GM18511 (cell line): ENCODE measurements at regions not wholly inside any gene's neighbourhood (a gene's known extent, or its start where the extent isn't known, plus 50 kb on each side); places are given as distances from the start of the nearest gene placed in this dataset.

ENCODE experiments used
- ATAC-seq: cut with Tn5 transposase; IDR thresholded peaks from one replicate; pipeline ENCODE4 v1.9.1; 2021; ENCODE audit warnings: mild to moderate bottlenecking, moderate library complexity; ENCODE audit not compliant: unreplicated experiment

DNA sequence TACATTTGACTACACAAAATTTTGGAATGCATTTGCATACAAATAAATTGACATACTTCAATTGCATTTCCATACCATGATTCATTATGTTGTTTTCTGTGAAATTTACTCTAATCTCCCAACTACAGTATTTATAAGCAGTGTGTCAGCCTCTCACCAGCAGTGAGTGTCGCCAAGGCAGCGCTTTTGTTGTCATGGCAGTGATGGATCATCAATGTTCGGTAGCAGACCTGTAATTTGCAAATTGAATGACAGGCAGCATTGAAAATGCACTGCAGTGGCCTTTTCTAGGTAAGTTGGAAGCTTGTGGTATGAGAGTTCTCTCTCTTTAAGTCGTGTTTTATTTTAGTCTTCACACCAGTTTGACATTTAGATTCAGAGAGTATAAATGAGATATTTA, 534.1 kb downstream of the PCDH17 start:
- no peak for ATAC-seq

- no peak for ATAC-seq
Observed at GRCh38 chr13:58181111-58181510, 549.6 kb downstream of the PCDH17 start.

DNA sequence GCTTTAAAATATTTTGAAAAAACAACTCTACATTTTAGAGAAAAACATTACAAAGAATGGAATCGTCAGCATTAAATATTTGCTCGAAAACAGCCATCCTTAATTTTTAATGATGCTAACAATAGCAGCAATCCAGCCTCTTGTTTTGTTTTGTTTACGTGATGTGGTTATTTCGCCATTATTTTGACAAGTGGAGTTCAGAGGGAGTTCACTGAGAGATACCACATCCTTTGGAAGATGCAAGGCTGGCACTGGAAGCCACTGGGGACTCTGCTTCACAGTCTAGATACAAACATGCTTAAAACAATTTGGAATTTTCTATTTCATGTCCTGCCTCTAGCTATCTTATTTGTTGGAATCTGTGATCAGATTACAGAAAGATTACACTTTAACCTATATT, 556.3 kb downstream of the PCDH17 start:
- no peak for ATAC-seq

DNA sequence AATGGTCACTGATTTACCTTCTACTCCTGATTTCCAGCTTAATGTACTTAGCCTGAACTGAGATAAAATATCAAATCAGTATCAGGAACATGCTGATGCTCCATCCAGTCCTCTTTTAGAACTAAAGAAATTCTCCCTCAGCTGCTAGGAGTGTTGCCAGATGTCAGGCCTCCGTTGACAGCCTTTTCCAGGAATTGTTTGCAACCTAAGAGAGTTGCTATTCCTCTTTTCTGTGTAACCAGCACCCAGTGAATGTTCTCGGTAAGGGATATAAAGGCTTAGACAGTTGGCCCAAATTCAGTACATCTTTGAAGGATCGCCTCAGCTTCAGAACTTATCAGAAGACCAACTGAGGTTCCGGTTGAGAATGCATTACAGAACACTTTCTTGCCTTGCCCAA, 559.0 kb downstream of the PCDH17 start:
- ATAC-seq: no peak

DNA sequence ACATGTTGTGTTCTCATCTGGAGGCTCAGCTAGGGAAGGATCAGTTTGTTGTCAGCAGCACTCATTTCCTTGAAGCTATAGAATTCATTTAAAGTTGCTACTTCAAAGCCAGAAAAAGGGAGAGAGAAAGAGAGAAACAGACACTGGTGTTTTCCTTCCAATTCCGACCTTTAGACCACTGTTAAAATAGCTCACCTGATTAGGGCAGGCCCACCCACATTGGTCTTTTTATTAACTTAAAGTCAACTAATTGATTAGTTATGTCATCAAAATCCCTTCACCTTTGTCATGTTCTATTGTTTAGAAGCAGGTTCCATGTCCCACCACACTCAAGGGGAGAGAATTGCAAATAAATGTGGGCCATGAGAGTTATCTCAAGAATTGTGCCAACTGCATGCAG, 560.2 kb downstream of the PCDH17 start:
- no peak for ATAC-seq

GRCh38 chr13:58202099-58202498, 570.6 kb downstream of the PCDH17 start:
- no peak for ATAC-seq

DNA sequence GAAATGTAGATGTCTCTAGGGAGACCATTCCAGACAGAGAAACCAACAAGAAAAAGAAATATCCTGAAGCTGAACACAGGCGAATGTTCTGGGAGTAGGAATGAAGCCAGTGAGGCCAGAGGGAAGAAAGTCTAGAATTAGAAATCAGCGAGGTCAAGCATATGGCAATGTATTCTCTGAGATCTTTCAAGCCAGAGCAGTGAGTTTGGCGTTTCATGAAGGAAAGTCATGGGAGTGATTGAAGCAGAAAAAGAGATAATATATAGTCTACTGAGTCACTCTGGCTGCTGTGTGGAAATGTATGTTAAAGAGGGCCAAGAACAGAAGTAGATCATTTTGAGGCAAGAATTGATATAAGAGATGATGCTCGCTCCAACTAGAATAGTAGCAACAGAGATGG, 576.0 kb downstream of the PCDH17 start:
- ATAC-seq: no peak

DNA sequence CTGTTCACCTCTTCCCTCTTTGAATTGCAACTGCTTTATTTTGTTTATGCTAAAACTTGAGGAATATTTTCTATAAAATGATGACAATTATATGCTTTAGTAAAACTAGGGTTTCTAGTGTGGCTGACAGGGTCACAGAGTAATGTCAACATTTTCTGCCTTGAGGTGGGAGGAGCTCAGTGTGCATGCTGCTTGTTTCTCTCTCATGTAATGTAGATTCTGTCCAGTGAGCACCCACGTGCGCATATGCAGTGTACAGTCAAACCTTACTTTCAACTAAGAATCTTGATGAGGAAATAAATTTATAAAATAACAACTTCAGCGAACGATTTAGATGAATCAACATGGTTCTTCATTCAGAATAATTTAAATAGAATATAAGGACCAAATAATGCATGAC, 603.9 kb downstream of the PCDH17 start:
- no peak for ATAC-seq

GRCh38 chr13:58238972-58239773, 607.6 kb downstream of the PCDH17 start:
- ATAC-seq: no peak

- ATAC-seq: no peak
Observed at GRCh38 chr13:58239774-58240268, 608.3 kb downstream of the PCDH17 start.

DNA sequence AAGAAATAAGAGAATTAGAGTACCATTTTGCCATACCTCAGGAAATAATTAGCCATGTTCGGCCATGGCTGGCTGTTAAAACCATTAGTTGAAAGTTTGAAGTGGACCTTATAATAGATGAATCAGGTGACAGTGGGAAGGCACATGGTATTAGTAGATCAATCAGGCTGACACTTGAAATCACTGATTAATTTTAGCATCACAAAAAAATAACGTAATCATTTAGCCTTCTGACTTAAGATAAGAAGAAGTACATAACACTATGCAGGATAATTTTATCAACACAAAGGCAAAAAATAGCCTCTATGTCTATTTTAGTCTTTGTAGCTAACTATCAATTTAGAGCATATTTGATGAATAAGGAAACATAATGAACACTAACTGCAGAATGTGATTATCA, 615.5 kb downstream of the PCDH17 start:
- ATAC-seq: no peak

DNA sequence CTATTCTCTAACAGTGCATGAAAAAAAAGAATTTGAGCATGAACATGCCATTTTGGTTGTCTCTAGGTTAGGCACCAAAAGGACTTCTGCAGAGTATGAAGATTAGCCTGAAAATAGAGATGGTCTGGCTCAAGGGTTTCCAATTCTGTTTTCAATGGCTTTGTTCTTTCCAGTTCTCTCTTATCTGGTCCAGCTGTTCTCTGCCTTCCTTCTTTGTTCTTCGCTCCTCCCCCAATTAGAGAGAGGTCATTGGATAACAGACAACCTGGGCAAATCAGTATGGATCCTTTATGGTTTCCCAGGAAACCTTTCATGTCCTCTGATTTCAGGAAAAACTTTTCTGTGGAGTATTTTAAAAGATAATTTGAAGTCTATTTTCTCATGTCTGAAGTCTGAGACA, 623.4 kb downstream of the PCDH17 start:
- ATAC-seq: no peak

DNA sequence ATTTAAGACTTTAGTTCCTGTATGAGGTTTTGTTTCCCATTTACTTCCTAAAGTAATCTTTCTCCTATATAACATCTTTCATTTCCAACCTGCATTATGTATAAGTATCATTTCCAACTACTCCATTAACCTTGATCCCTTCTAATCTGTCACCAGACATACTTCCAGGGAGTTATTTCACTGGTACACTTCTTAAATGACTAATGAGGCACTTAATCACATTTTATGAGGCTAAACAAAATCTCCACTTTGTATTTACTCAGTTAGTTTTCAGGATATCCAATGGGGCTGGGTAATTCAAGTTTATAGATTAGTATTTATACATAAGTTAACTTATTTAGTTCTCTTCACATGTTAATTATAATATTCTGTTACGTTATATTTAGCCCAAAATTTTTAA, 634.7 kb downstream of the PCDH17 start:
- no peak for ATAC-seq

DNA sequence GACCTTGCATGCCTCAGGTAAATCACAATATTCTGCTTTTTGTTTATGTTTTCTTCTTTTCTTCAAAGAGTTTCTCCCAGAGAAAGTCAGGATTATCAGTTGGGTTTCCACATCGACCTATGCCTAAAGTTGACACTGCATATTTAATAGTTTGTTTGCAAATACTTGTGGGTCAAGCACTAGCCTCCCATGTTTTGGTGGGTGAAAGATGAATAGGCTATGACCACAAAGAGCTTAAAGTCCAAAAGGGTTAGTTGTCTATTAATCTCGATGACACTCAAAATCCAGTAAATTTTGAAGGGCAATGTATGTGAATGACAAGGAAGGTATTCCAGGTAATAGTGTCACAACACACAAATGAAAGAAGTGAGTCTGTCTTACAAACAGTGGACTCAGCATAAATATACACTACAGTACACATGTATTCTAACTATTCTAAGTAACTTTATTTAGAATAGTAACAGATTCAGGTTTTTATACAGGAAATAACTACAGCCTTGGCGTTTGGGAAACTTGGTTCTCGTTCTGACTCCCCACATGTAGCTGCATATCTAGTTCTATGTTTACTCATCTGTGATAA, 667.1 kb downstream of the PCDH17 start:
- ATAC-seq: no peak

- ATAC-seq: no peak
Observed at GRCh38 chr13:58300224-58300623, 668.7 kb downstream of the PCDH17 start.

GRCh38 chr13:58300974-58301681, 669.6 kb downstream of the PCDH17 start:
- no peak for ATAC-seq

GRCh38 chr13:58302349-58302748, 670.8 kb downstream of the PCDH17 start:
- no peak for ATAC-seq

DNA sequence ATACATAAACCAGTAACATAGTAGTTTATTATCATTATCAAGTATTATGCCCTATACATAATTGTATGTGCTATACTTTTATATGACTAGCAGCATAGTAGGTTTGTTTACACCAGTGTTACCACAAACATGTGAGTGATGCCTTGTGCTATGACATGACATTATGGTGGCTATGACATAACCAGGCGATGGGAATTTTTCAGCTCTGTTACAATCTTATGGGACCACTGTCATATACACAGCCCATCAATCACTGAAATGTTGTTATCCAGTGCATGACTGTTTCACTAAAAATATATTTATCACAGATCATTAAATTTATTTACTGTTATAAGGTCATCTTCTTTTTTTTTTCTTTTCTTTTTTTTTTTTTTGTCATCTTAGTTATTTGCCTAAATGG, 674.5 kb downstream of the PCDH17 start:
- ATAC-seq: no peak

GRCh38 chr13:58313219-58313618, 681.7 kb downstream of the PCDH17 start:
- ATAC-seq: no peak

DNA sequence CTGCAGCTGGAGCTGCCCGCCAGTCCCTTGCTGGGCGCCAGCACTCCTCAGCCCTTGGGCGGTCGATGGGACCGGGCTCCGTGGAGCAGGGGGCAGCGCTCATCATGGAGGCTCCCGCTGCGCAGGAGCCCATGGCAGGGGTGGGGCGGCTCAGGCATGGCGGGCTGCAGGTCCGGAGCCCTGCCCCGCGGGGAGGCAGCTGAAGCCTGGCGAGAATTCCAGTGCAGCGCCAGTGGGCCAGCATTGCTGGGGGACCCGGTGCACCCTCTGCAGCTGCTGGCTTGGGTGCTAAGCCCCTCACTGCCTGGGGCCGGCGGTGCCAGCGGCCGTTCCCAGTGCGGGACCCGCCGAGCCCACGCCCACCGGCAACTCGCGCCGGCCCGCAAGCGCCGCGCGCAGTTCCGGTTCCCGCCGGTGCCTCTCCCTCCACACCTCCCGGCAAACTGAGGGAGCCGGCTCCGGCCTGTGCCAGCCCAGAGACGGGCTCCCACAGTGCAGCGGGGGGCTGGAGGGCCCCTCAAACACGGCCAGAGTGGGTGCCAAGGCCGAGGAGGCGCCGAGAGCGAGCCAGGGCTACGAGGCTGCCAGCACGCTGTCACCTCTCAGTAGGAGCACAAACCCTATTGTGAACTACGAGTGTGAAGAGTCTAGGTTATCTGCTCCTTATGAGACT, 687.1 kb downstream of the PCDH17 start:
- no peak for ATAC-seq

DNA sequence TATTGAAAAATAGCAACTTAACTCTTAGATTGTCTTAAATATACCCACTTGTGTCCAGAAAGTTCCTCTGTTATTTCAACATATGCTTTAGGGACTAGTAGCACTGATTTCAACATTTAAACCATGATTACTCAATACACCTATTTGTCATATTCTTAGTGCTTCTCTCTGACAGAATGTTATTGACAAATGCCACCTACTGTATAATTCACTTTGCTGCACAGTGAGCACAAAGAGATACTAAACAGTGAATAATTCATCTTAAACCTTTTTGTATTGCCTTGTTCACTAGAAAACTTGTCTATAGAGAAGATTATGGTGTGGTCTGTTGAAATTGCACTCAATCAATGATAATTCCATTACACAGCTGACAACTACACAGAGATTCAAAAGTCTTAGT, 692.6 kb downstream of the PCDH17 start:
- no peak for ATAC-seq
